ENCODE measurements at regions not wholly inside any gene's neighbourhood (a gene's known extent, or its start where the extent isn't known, plus 50 kb on each side); places are given as distances from the start of the nearest gene placed in this dataset.
"Not testable (repeated sequence)": the region's sequence is repeated elsewhere in the genome, so short reads cannot be mapped to it uniquely, and the experiment has no call there.

- TF ChIP-seq POLR2AphosphoS5 (IDR thresholded peaks at IDR 0.05; ENCODE audit: borderline replicate concordance, low read depth, low read length); EZH2 (IDR thresholded peaks at IDR 0.05); FOXP2 (optimal IDR thresholded peaks at IDR 0.05; ENCODE audit: control extremely low read depth, extremely low read length, insufficient read depth): not testable (repeated sequence)
Measured at GRCh38 chr5:131095561-131095960, 69.5 kb downstream of the HINT1 start.
